ENCODE measurements at regions not wholly inside any gene's neighbourhood (a gene's known extent, or its start where the extent isn't known, plus 50 kb on each side); places are given as distances from the start of the nearest gene placed in this dataset.

GRCh38 chr11:37597776-37598175 lies 999.7 kb upstream of the RAG2 start:
- no peak overlapping the region for H2AFZ ChIP-seq (ENCODE audit: insufficient read depth, low read depth, low read length, poor library complexity, severe bottlenecking)
- no peak overlapping the region for H3K4me3 ChIP-seq (replicated peaks in 1 of 3; ENCODE audit: low read depth in 2 of 3, low read length in 3 of 3)
- H3K4me3 Mint-ChIP-seq: no peak overlapping the region
- no peaks in the 10 kb centered on the region for H3K27me3 ChIP-seq (ENCODE audit: control insufficient read depth in 2 of 2, insufficient read depth in 2 of 2, low read length in 2 of 2)
- no peak overlapping the region for H3K27ac ChIP-seq (ENCODE audit: low read depth in 1 of 2, low read length in 2 of 2)
- H3K36me3 ChIP-seq (replicated peaks in 1 of 2; ENCODE audit: control insufficient read depth in 1 of 2, insufficient read depth in 2 of 2, low read length in 2 of 2): no peaks in the 10 kb centered on the region
- intact Hi-C loops (cut with micrococcal nuclease): no loop called here
- no peak for TF ChIP-seq CTCF (IDR thresholded peaks at IDR 0.05)
- WGBS (ENCODE audit: insufficient coverage): no CpG with 5 or more reads among the region's 2 CpGs
- no peak overlapping the region for H3K9ac ChIP-seq (ENCODE audit: insufficient read depth, low read length, poor library complexity, severe bottlenecking)
- no peak for DNase-seq
- no peaks in the 10 kb centered on the region for H3K36me3 Mint-ChIP-seq
- H3K4me2 ChIP-seq (replicated peaks; ENCODE audit: extremely low read depth, low read length, poor library complexity, severe bottlenecking): no peak overlapping the region
- H3K9me3 Mint-ChIP-seq: peaks cover 0 to 8% (median 4%) of the 10 kb centered on the region in 7 donors
- no peaks in the 10 kb centered on the region for H3K4me1 Mint-ChIP-seq
- no peaks in the 10 kb centered on the region for H3K79me2 ChIP-seq (ENCODE audit: insufficient read depth, low read length)
- no peaks in the 10 kb centered on the region for H3K4me1 ChIP-seq (ENCODE audit: control insufficient read depth in 1 of 2, insufficient read depth in 2 of 2, low read length in 2 of 2)
- H3K9me3 ChIP-seq (replicated peaks in 1 of 2; ENCODE audit: control insufficient read depth in 1 of 2, insufficient read depth in 1 of 2, low read length in 2 of 2): peaks cover 0 to 4% of the 10 kb centered on the region in 2 donors
- no peaks in the 10 kb centered on the region for H4K20me1 ChIP-seq (ENCODE audit: insufficient read depth, low read length)
- no peaks in the 10 kb centered on the region for H3K27me3 Mint-ChIP-seq (ENCODE audit: low read depth in 3 of 3)
- no peak overlapping the region for H3K27ac Mint-ChIP-seq

GRCh38 chr11:37595845-37596244 lies 997.8 kb upstream of the RAG2 start:
- no peak for DNase-seq
- intact Hi-C loops (cut with micrococcal nuclease): no loop called here
- H3K36me3 Mint-ChIP-seq: no peaks in the 10 kb centered on the region
- no peak overlapping the region for H3K4me3 ChIP-seq (replicated peaks in 1 of 3; ENCODE audit: low read depth in 2 of 3, low read length in 3 of 3)
- no peak overlapping the region for H2AFZ ChIP-seq (ENCODE audit: insufficient read depth, low read depth, low read length, poor library complexity, severe bottlenecking)
- TF ChIP-seq CTCF (IDR thresholded peaks at IDR 0.05): no peak
- no peaks in the 10 kb centered on the region for H3K27me3 ChIP-seq (ENCODE audit: control insufficient read depth in 2 of 2, insufficient read depth in 2 of 2, low read length in 2 of 2)
- H3K4me1 ChIP-seq (ENCODE audit: control insufficient read depth in 1 of 2, insufficient read depth in 2 of 2, low read length in 2 of 2): no peaks in the 10 kb centered on the region
- no peaks in the 10 kb centered on the region for H3K79me2 ChIP-seq (ENCODE audit: insufficient read depth, low read length)
- H3K27ac ChIP-seq (ENCODE audit: low read depth in 1 of 2, low read length in 2 of 2): no peak overlapping the region
- no peak overlapping the region for H3K4me3 Mint-ChIP-seq
- H4K20me1 ChIP-seq (ENCODE audit: insufficient read depth, low read length): no peaks in the 10 kb centered on the region
- H3K9me3 ChIP-seq (replicated peaks in 1 of 2; ENCODE audit: control insufficient read depth in 1 of 2, insufficient read depth in 1 of 2, low read length in 2 of 2): peaks cover 0 to 5% of the 10 kb centered on the region in 2 donors
- H3K9ac ChIP-seq (ENCODE audit: insufficient read depth, low read length, poor library complexity, severe bottlenecking): no peak overlapping the region
- no peak overlapping the region for H3K4me2 ChIP-seq (replicated peaks; ENCODE audit: extremely low read depth, low read length, poor library complexity, severe bottlenecking)
- WGBS (ENCODE audit: insufficient coverage): no CpG with 5 or more reads among the region's 1 CpG
- peaks cover 0 to 5% (median 3%) of the 10 kb centered on the region in 7 donors for H3K9me3 Mint-ChIP-seq
- no peaks in the 10 kb centered on the region for H3K4me1 Mint-ChIP-seq
- no peak overlapping the region for H3K27ac Mint-ChIP-seq
- peaks cover 0 to 2% (median 0%) of the 10 kb centered on the region in 3 donors for H3K27me3 Mint-ChIP-seq (ENCODE audit: low read depth in 3 of 3)
- H3K36me3 ChIP-seq (replicated peaks in 1 of 2; ENCODE audit: control insufficient read depth in 1 of 2, insufficient read depth in 2 of 2, low read length in 2 of 2): no peaks in the 10 kb centered on the region
